Lower lobe of right lung (tissue), 2 donors: ENCODE measurements at regions not wholly inside any gene's neighbourhood (a gene's known extent, or its start where the extent isn't known, plus 50 kb on each side); places are given as distances from the start of the nearest gene placed in this dataset.

Experiments
- ATAC-seq, 2 donors: fragments of 200-7000 bp; cut with Tn5 transposase; one replicate each; pipeline ENCODE4 v1.9.1; 2020 to 2022; ENCODE audit warnings: mild to moderate bottlenecking in 2 of 2, moderate library complexity in 2 of 2
- DNase-seq: peaks from one replicate; pipeline ENCODE4 v3.0.0-alpha.2; 2020
- H3K27ac ChIP-seq: fragments of 200-600 bp; one replicate; pipeline ENCODE4 v1.8.0; 2022
- H3K27me3 ChIP-seq: fragments of 200-600 bp; one replicate; pipeline ENCODE4 v1.8.0; 2022; ENCODE audit warnings: low read depth
- H3K36me3 ChIP-seq: fragments of 200-600 bp; one replicate; pipeline ENCODE4 v1.8.0; 2022; ENCODE audit warnings: mild to moderate bottlenecking
- H3K4me1 ChIP-seq: fragments of 200-600 bp; one replicate; pipeline ENCODE4 v1.8.0; 2022
- H3K4me3 ChIP-seq: fragments of 200-600 bp; one replicate; pipeline ENCODE4 v1.8.0; 2022; ENCODE audit warnings: mild to moderate bottlenecking
- H3K9me3 ChIP-seq: fragments of 200-600 bp; one replicate; pipeline ENCODE4 v1.8.0; 2022
- CTCF ChIP-seq: fragments of 200-600 bp; IDR thresholded peaks from one replicate; pipeline ENCODE4 v1.8.0; 2022; ENCODE audit warnings: antibody characterized with exemption, mild to moderate bottlenecking
- intact Hi-C: fragments of 100-400 bp; cut with DNase I; formaldehyde crosslinking; loops from one replicate; pipeline ENCODE4 v1.11.0; 2022
- donor health status: DM: no; HTN: yes; CAD: no; lungs with severe emphysema.

- Histone ChIP-seq H3K4me1 (no peaks in the 10 kb centered on the region), H3K27me3 (no peaks in the 10 kb centered on the region), H3K4me3 (no peak overlapping the region), H3K9me3 (no peaks in the 10 kb centered on the region), H3K27ac (no peak overlapping the region), H3K36me3 (no peaks in the 10 kb centered on the region)
- no peak for TF ChIP-seq CTCF
- ATAC-seq, result no peak
- DNase-seq, result no peak
- intact Hi-C loops, result no loop called here
These were observed 739.7 kb upstream of the FZD8 start for GRCh38 chr10:36381748-36382147.

GRCh38 chr10:36380538-36380937 lies 738.4 kb upstream of the FZD8 start:
- no peak for ATAC-seq
- no peaks in the 10 kb centered on the region for H3K27me3 ChIP-seq
- no peaks in the 10 kb centered on the region for H3K36me3 ChIP-seq
- no peaks in the 10 kb centered on the region for H3K4me1 ChIP-seq
- intact Hi-C loops, result no loop called here
- no peak overlapping the region for H3K4me3 ChIP-seq
- no peak for DNase-seq
- H3K9me3 ChIP-seq, result no peaks in the 10 kb centered on the region
- TF ChIP-seq CTCF, result no peak
- H3K27ac ChIP-seq, result no peak overlapping the region

- H3K27me3 ChIP-seq, result no peaks in the 10 kb centered on the region
- H3K36me3 ChIP-seq, result no peaks in the 10 kb centered on the region
- no peaks in the 10 kb centered on the region for H3K4me1 ChIP-seq
- DNase-seq, result no peak
- no peak for ATAC-seq
- H3K9me3 ChIP-seq, result no peaks in the 10 kb centered on the region
- intact Hi-C loops, result no loop called here
- H3K27ac ChIP-seq, result no peak overlapping the region
- TF ChIP-seq CTCF, result no peak
- no peak overlapping the region for H3K4me3 ChIP-seq
These were observed 733.0 kb upstream of the FZD8 start for GRCh38 chr10:36375107-36375506.

- TF ChIP-seq CTCF, result no peak
- Histone ChIP-seq H3K4me3 (no peak overlapping the region), H3K9me3 (no peaks in the 10 kb centered on the region), H3K27ac (no peak overlapping the region), H3K36me3 (no peaks in the 10 kb centered on the region), H3K4me1 (no peaks in the 10 kb centered on the region), H3K27me3 (no peaks in the 10 kb centered on the region)
- intact Hi-C loops, result no loop called here
- ATAC-seq (no peak), DNase-seq (no peak)
These were observed 731.5 kb upstream of the FZD8 start for GRCh38 chr10:36373424-36374096.

GRCh38 chr10:36367362-36367761 lies 725.3 kb upstream of the FZD8 start:
- Histone ChIP-seq H3K27ac (no peak overlapping the region), H3K9me3 (no peaks in the 10 kb centered on the region), H3K4me3 (no peak overlapping the region), H3K36me3 (no peaks in the 10 kb centered on the region), H3K27me3 (no peaks in the 10 kb centered on the region), H3K4me1 (no peaks in the 10 kb centered on the region)
- no peak for ATAC-seq
- intact Hi-C loops, result no loop called here
- no peak for DNase-seq
- TF ChIP-seq CTCF, result no peak
